ENCODE measurements at regions not wholly inside any gene's neighbourhood (a gene's known extent, or its start where the extent isn't known, plus 50 kb on each side); places are given as distances from the start of the nearest gene placed in this dataset.

GRCh38 chr2:72077702-72078169 lies 69.9 kb downstream of the CYP26B1 start:
- TF ChIP-seq CTCF (IDR thresholded peaks at IDR 0.05) (no peak), ZFX (IDR thresholded peaks at IDR 0.05; ENCODE audit: borderline replicate concordance) (no peak)
